HepG2 (cell line): ENCODE measurements at regions not wholly inside any gene's neighbourhood (a gene's known extent, or its start where the extent isn't known, plus 50 kb on each side); places are given as distances from the start of the nearest gene placed in this dataset.
A peak's percentile ranks its signal among the peaks of the same experiment; 100 is the strongest.

Experiments used
- ATAC-seq: fragments of 200-7000 bp; cut with Tn5 transposase; 3 replicates; pipeline ENCODE4 v1.9.1; 2020; ENCODE audit warnings: mild to moderate bottlenecking, moderate library complexity
- BruUV-seq: library from RNA; stranded (reverse); fragments of 400-500 nt; replicated peaks from 2 replicates; lab custom pipeline; 2021; lab: Mats Ljungman, UMichigan
- CTCF ChIA-PET: fragments of 300-600 bp; formaldehyde crosslinking; extraction: SDS; loops from one replicate; lab custom pipeline; 2021; ENCODE audit warnings: low total read pairs, inconsistent platforms, low intra/inter-chr PET ratio; lab: Yijun Ruan, JAX
- POLR2A ChIA-PET: fragments of 350-600 bp; sonication (Branson Sonifier 250); formaldehyde crosslinking; loops from one replicate; lab custom pipeline; 2020; ENCODE audit warnings: antibody characterized with exemption, inconsistent platforms; lab: Yijun Ruan, JAX
- DNase-seq: peaks from one replicate; pipeline ENCODE4 v3.0.0-alpha.2; 2015; ENCODE audit warnings: low spot score
- FAIRE-seq: peaks from 3 replicates; lab custom pipeline; 2011; peaks lifted over from hg19 to GRCh38; lab: Jason Lieb, UNC
- H2AFZ ChIP-seq: one replicate; pipeline ENCODE4 v1.6.1; 2011; ENCODE audit warnings: low read length, inconsistent platforms
- H3K27ac ChIP-seq: fragments of 300-600 bp; 3 replicates; pipeline ENCODE4 v1.8.0; 2011; ENCODE audit warnings: mixed run types, mild to moderate bottlenecking, mixed read lengths, low read length, inconsistent platforms; ENCODE audit not compliant: insufficient read depth; ENCODE audit errors: extremely low read length
- H3K27me3 ChIP-seq, 2 experiments: fragments of 200-600 bp in 1 of 2; 2 replicates in 1 of 2; 3 replicates in 1 of 2; pipeline versions ENCODE4 v1.6.0 to v1.8.0; 2011; ENCODE audit warnings: low read length in 2 of 2, mild to moderate bottlenecking in 2 of 2, moderate library complexity in 2 of 2, inconsistent platforms in 1 of 2; ENCODE audit not compliant: insufficient read depth in 2 of 2, control insufficient read depth in 1 of 2
- H3K36me3 ChIP-seq, 2 experiments: fragments of 200-600 bp in 1 of 2; replicated peaks in 1 of 2; 2 replicates in 1 of 2; 3 replicates in 1 of 2; pipeline versions ENCODE4 v1.5.1 to v1.8.0; 2011; ENCODE audit warnings: low read length in 2 of 2, inconsistent platforms in 1 of 2; ENCODE audit not compliant: insufficient read depth in 2 of 2, control insufficient read depth in 1 of 2
- H3K4me1 ChIP-seq: 2 replicates; pipeline ENCODE4 v1.5.1; 2012; ENCODE audit warnings: low read length, inconsistent platforms; ENCODE audit not compliant: insufficient read depth
- H3K4me2 ChIP-seq: 2 replicates; pipeline ENCODE4 v1.6.0; 2011; ENCODE audit warnings: low read depth, low read length, inconsistent platforms
- H3K4me3 ChIP-seq, 3 experiments: fragments of 200-600 bp in 1 of 3; sonication (generic), shearing (Covaris generic) in 1 of 3; replicated peaks in 1 of 3; 2 replicates each; pipeline ENCODE4 v1.5.1; 2011 to 2016; ENCODE audit warnings: low read length in 3 of 3, inconsistent platforms in 2 of 3, low read depth in 2 of 3, mild to moderate bottlenecking in 2 of 3, control low read depth in 1 of 3, mixed read lengths in 1 of 3; ENCODE audit not compliant: insufficient read depth in 1 of 3
- H3K79me2 ChIP-seq: one replicate; pipeline ENCODE4 v1.6.1; 2011; ENCODE audit warnings: low read length, inconsistent platforms; ENCODE audit not compliant: insufficient read depth
- H3K9ac ChIP-seq: 2 replicates; pipeline ENCODE4 v1.6.0; 2011; ENCODE audit warnings: mild to moderate bottlenecking, low read depth, low read length, inconsistent platforms; ENCODE audit not compliant: insufficient read depth
- H3K9me3 ChIP-seq: 2 replicates; pipeline ENCODE4 v1.5.1; 2012; ENCODE audit warnings: mild to moderate bottlenecking, low read length
- H4K20me1 ChIP-seq: 2 replicates; pipeline ENCODE4 v1.6.0; 2011; ENCODE audit warnings: inconsistent platforms, mild to moderate bottlenecking, low read length, moderate library complexity; ENCODE audit not compliant: insufficient read depth
- GATA4 ChIP-seq: sonication (generic); IDR thresholded peaks from 2 replicates; pipeline ENCODE4 v1.6.1; 2016; ENCODE audit warnings: antibody characterized with exemption, low read depth, borderline replicate concordance
- PHF8 ChIP-seq: sonication (generic); formaldehyde crosslinking; IDR thresholded peaks from 2 replicates; pipeline ENCODE4 v1.5.0; 2020; ENCODE audit warnings: missing genetic modification reagents
- RBAK ChIP-seq: sonication (generic); formaldehyde crosslinking; IDR thresholded peaks from 2 replicates; pipeline ENCODE4 v1.5.1; 2020; ENCODE audit warnings: mild to moderate bottlenecking, missing genetic modification reagents
- SP1 ChIP-seq, 2 experiments: fragments of 450-650 bp in 1 of 2; sonication (generic) in 1 of 2; formaldehyde crosslinking in 1 of 2; IDR thresholded peaks; 2 replicates each; pipeline versions ENCODE4 v1.4.0 to v1.6.1; 2016 to 2020; ENCODE audit warnings: missing genetic modification reagents in 1 of 2
- ZSCAN9 ChIP-seq: IDR thresholded peaks from 2 replicates; pipeline ENCODE4 v1.6.1; 2016; ENCODE audit warnings: borderline replicate concordance
- WGBS: methylation state at CpG from one replicate; pipeline ENCODE4 v1.1.6; 2017; ENCODE audit warnings: low lambda C conversion rate; 5-methylcytosine and 5-hydroxymethylcytosine counted together
- in situ Hi-C: cut with HindIII; loops from 2 replicates; pipeline ENCODE4 v1.10.0; 2017; ENCODE audit warnings: low pct_unique_long_range_greater_than_20kb; ENCODE audit not compliant: extremely low pct_ligation_motif_present
- intact Hi-C: fragments of 100-400 bp; cut with micrococcal nuclease; formaldehyde crosslinking; loops from one replicate; pipeline ENCODE4 v1.10.0; 2022; ENCODE audit not compliant: unreplicated experiment
- TF ChIP-seq, protein P1 (sequence below): sonication (generic); formaldehyde crosslinking; IDR thresholded peaks from 2 replicates; pipeline ENCODE4 v1.4.0; 2020; ENCODE audit warnings: mild to moderate bottlenecking, missing genetic modification reagents
- TF ChIP-seq, protein P2 (sequence below): sonication (generic); formaldehyde crosslinking; IDR thresholded peaks from 2 replicates; pipeline ENCODE4 v1.4.0; 2020; ENCODE audit warnings: missing genetic modification reagents, mild to moderate bottlenecking, borderline replicate concordance
- TF ChIP-seq, protein P3 (sequence below): sonication (generic); formaldehyde crosslinking; IDR thresholded peaks from 2 replicates; pipeline ENCODE4 v1.4.0; 2020; ENCODE audit warnings: missing genetic modification reagents, borderline replicate concordance

DNA sequence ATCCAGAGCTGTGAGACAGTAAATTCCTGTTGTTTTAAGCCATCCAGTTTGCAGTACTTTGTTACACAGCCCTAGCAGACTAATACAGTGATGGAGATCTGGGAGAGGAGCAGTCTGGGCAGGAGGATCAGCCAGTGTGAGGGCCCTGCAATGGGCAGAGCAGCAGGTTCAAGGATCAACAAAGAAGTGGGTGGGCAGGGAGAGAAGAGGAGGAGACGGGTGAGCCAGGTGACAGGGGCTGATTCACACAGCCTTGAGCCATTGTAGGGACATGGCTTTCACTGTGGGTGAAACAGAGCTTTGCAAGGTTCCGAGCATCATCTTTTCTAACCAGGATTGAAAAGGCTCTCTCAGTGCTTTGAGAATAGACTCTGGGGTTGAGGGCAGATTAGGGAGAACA, 88.2 kb upstream of the MVB12B start:
- Histone ChIP-seq H3K27me3 (peaks cover 5 to 28% of the 10 kb centered on the region in 2 experiments), H3K9ac (no peak overlapping the region), H3K4me1 (no peaks in the 10 kb centered on the region), H3K4me2 (no peak overlapping the region), H3K36me3 (no peaks in the 10 kb centered on the region), H4K20me1 (no peaks in the 10 kb centered on the region), H3K27ac (no peak overlapping the region), H3K9me3 (no peaks in the 10 kb centered on the region), H2AFZ (no peak overlapping the region), H3K79me2 (no peaks in the 10 kb centered on the region), H3K4me3 (no peak overlapping the region)
- FAIRE-seq, result no peak
- intact Hi-C loops, result no loop called here
- TF ChIP-seq, protein P1, sequence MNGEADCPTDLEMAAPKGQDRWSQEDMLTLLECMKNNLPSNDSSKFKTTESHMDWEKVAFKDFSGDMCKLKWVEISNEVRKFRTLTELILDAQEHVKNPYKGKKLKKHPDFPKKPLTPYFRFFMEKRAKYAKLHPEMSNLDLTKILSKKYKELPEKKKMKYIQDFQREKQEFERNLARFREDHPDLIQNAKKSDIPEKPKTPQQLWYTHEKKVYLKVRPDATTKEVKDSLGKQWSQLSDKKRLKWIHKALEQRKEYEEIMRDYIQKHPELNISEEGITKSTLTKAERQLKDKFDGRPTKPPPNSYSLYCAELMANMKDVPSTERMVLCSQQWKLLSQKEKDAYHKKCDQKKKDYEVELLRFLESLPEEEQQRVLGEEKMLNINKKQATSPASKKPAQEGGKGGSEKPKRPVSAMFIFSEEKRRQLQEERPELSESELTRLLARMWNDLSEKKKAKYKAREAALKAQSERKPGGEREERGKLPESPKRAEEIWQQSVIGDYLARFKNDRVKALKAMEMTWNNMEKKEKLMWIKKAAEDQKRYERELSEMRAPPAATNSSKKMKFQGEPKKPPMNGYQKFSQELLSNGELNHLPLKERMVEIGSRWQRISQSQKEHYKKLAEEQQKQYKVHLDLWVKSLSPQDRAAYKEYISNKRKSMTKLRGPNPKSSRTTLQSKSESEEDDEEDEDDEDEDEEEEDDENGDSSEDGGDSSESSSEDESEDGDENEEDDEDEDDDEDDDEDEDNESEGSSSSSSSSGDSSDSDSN (CRISPR knock-in tag), result no peak
- 0 out of 2 replicates have a peak, but pooled peaks have one; percentile 42 for TF ChIP-seq RBAK (CRISPR knock-in tag)
- ChIA-PET CTCF (no interaction called here), POLR2A (no interaction called here)
- BruUV-seq, result no TSS peak
- DNase-seq, result no peak
- in situ Hi-C loops, result no loop called here
- no peak for ATAC-seq
- 20% methylated on average over 2 of the region's 2 CpGs for WGBS

DNA sequence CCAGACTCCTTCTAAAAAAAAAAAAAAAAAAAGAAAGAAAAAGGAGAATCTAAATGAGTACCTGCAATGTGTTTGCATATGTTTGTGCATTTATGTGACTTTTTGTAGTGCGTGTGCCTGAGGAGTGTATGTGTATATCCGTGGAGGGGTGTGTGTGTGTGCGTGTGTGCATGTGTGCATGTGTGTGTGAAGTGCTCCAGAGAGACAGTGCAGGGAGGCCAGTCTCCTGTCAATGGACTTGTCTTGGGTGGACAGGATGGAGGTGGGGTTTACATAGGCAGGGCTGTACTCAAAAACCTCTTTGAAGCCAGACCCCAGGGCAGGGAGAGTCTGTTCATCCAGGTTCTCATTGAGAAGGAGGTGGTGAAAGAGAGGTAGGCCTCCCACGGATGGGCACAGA, 87.1 kb upstream of the MVB12B start:
- Histone ChIP-seq H2AFZ (no peak overlapping the region), H3K27me3 (peaks cover 5 to 19% of the 10 kb centered on the region in 2 experiments), H3K9me3 (no peaks in the 10 kb centered on the region), H3K9ac (no peak overlapping the region), H3K36me3 (no peaks in the 10 kb centered on the region), H3K79me2 (no peaks in the 10 kb centered on the region), H4K20me1 (no peaks in the 10 kb centered on the region), H3K4me1 (no peaks in the 10 kb centered on the region), H3K4me2 (no peak overlapping the region), H3K4me3 (no peak overlapping the region), H3K27ac (no peak overlapping the region)
- no TSS peak for BruUV-seq
- ATAC-seq (no peak), DNase-seq (no peak), FAIRE-seq (no peak)
- 54% methylated on average over 4 of the region's 4 CpGs for WGBS
- in situ Hi-C loops (no loop called here), intact Hi-C loops (no loop called here)
- ChIA-PET CTCF (no interaction called here), POLR2A (no interaction called here)
- TF ChIP-seq GATA4 (no peak), PHF8 (no peak), ZSCAN9 (CRISPR knock-in tag) (no peak), SP1 (IDR thresholded peaks at IDR 0.05) (no peak), SP1 (CRISPR knock-in tag; IDR thresholded peaks at IDR 0.05) (no peak)
- TF ChIP-seq, protein P2, sequence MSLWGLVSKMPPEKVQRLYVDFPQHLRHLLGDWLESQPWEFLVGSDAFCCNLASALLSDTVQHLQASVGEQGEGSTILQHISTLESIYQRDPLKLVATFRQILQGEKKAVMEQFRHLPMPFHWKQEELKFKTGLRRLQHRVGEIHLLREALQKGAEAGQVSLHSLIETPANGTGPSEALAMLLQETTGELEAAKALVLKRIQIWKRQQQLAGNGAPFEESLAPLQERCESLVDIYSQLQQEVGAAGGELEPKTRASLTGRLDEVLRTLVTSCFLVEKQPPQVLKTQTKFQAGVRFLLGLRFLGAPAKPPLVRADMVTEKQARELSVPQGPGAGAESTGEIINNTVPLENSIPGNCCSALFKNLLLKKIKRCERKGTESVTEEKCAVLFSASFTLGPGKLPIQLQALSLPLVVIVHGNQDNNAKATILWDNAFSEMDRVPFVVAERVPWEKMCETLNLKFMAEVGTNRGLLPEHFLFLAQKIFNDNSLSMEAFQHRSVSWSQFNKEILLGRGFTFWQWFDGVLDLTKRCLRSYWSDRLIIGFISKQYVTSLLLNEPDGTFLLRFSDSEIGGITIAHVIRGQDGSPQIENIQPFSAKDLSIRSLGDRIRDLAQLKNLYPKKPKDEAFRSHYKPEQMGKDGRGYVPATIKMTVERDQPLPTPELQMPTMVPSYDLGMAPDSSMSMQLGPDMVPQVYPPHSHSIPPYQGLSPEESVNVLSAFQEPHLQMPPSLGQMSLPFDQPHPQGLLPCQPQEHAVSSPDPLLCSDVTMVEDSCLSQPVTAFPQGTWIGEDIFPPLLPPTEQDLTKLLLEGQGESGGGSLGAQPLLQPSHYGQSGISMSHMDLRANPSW (CRISPR knock-in tag), result no peak
- TF ChIP-seq, protein P3, sequence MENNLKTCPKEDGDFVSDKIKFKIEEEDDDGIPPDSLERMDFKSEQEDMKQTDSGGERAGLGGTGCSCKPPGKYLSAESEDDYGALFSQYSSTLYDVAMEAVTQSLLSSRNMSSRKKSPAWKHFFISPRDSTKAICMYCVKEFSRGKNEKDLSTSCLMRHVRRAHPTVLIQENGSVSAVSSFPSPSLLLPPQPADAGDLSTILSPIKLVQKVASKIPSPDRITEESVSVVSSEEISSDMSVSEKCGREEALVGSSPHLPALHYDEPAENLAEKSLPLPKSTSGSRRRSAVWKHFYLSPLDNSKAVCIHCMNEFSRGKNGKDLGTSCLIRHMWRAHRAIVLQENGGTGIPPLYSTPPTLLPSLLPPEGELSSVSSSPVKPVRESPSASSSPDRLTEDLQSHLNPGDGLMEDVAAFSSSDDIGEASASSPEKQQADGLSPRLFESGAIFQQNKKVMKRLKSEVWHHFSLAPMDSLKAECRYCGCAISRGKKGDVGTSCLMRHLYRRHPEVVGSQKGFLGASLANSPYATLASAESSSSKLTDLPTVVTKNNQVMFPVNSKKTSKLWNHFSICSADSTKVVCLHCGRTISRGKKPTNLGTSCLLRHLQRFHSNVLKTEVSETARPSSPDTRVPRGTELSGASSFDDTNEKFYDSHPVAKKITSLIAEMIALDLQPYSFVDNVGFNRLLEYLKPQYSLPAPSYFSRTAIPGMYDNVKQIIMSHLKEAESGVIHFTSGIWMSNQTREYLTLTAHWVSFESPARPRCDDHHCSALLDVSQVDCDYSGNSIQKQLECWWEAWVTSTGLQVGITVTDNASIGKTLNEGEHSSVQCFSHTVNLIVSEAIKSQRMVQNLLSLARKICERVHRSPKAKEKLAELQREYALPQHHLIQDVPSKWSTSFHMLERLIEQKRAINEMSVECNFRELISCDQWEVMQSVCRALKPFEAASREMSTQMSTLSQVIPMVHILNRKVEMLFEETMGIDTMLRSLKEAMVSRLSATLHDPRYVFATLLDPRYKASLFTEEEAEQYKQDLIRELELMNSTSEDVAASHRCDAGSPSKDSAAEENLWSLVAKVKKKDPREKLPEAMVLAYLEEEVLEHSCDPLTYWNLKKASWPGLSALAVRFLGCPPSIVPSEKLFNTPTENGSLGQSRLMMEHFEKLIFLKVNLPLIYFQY (CRISPR knock-in tag), result no peak
